ENCODE measurements at regions not wholly inside any gene's neighbourhood (a gene's known extent, or its start where the extent isn't known, plus 50 kb on each side); places are given as distances from the start of the nearest gene placed in this dataset.
"Not testable (repeated sequence)": the region's sequence is repeated elsewhere in the genome, so short reads cannot be mapped to it uniquely, and the experiment has no call there.

- no peak for DNase-seq
Observed at GRCh38 chr15:39409876-39410530, 170.9 kb upstream of the THBS1 start.

GRCh38 chr15:39411102-39411989 is 169.5 kb upstream of the THBS1 start:
- DNase-seq, result peak; percentile 23

GRCh38 chr15:39413558-39413957 is 167.3 kb upstream of the THBS1 start:
- DNase-seq, result no peak

- DNase-seq, result no peak
Observed at GRCh38 chr15:39414201-39414600, 166.7 kb upstream of the THBS1 start.

GRCh38 chr15:39415634-39416033 is 165.2 kb upstream of the THBS1 start:
- DNase-seq, result no peak

GRCh38 chr15:39416258-39416657 is 164.6 kb upstream of the THBS1 start:
- DNase-seq, result no peak

GRCh38 chr15:39417366-39418134 is 163.3 kb upstream of the THBS1 start:
- no peak for DNase-seq

- DNase-seq, result no peak
Observed at GRCh38 chr15:39419651-39420050, 161.2 kb upstream of the THBS1 start.

- not testable (repeated sequence) for DNase-seq
Observed at GRCh38 chr15:39420123-39420852, 160.6 kb upstream of the THBS1 start.

- DNase-seq, result not testable (repeated sequence)
Observed at GRCh38 chr15:39420853-39421192, 160.1 kb upstream of the THBS1 start.

- DNase-seq, result peak; percentile 86
Observed at GRCh38 chr15:39426552-39427532, 154.0 kb upstream of the THBS1 start.

- DNase-seq, result no peak
Observed at GRCh38 chr15:39427705-39428104, 153.2 kb upstream of the THBS1 start.

GRCh38 chr15:39429898-39430357 is 151.0 kb upstream of the THBS1 start:
- no peak for DNase-seq

GRCh38 chr15:39430389-39430788 is 150.5 kb upstream of the THBS1 start:
- no peak for DNase-seq

- no peak for DNase-seq
Observed at GRCh38 chr15:39431376-39431775, 149.5 kb upstream of the THBS1 start.

- no peak for DNase-seq
Observed at GRCh38 chr15:39432026-39432425, 148.9 kb upstream of the THBS1 start.

GRCh38 chr15:39432912-39433348 is 147.9 kb upstream of the THBS1 start:
- DNase-seq, result no peak

- no peak for DNase-seq
Observed at GRCh38 chr15:39433376-39433775, 147.5 kb upstream of the THBS1 start.

GRCh38 chr15:39434163-39434562 is 146.7 kb upstream of the THBS1 start:
- DNase-seq, result no peak

GRCh38 chr15:39434751-39435238 is 146.1 kb upstream of the THBS1 start:
- no peak for DNase-seq

GRCh38 chr15:39435244-39435643 is 145.6 kb upstream of the THBS1 start:
- DNase-seq, result no peak

Measured in activated CD4-positive, alpha-beta T cell treated with anti-CD3 and anti-CD28 coated beads for 48 hours (primary cell).